Neural cell (in vitro differentiated cells): ENCODE measurements at regions not wholly inside any gene's neighbourhood (a gene's known extent, or its start where the extent isn't known, plus 50 kb on each side); places are given as distances from the start of the nearest gene placed in this dataset.

ENCODE experiments used
- H2AFZ ChIP-seq: fragments of 200-600, 300-800 bp; sonication (generic), shearing (Covaris generic); 2 replicates; pipeline ENCODE4 v1.6.0; 2014; ENCODE audit warnings: low read depth, mild to moderate bottlenecking, antibody characterized with exemption, low read length, moderate library complexity
- H3F3A ChIP-seq: fragments of 200-600 bp; shearing (Covaris generic); 2 replicates; pipeline ENCODE4 v1.6.1; 2016; ENCODE audit warnings: mild to moderate bottlenecking, moderate library complexity, mixed read lengths, antibody characterized with exemption, low read length; ENCODE audit not compliant: insufficient read depth, poor library complexity, severe bottlenecking
- H3K27ac ChIP-seq: fragments of 200-600, 300-800 bp; sonication (generic), shearing (Covaris generic); 2 replicates; pipeline ENCODE4 v1.5.1; 2014; ENCODE audit warnings: mild to moderate bottlenecking, low read length, moderate library complexity
- H3K27me3 ChIP-seq: fragments of 300-800, 200-600 bp; sonication (generic), shearing (Covaris generic); 2 replicates; pipeline ENCODE4 v1.6.0; 2014; ENCODE audit warnings: mild to moderate bottlenecking, low read depth, low read length, moderate library complexity; ENCODE audit not compliant: insufficient read depth
- H3K36me3 ChIP-seq: fragments of 300-800, 200-600 bp; sonication (generic), shearing (Covaris generic); 2 replicates; pipeline ENCODE4 v1.5.1; 2014; ENCODE audit warnings: mild to moderate bottlenecking, antibody characterized with exemption, low read length, moderate library complexity; ENCODE audit not compliant: insufficient read depth
- H3K4me2 ChIP-seq: fragments of 300-800, 200-600 bp; sonication (generic), shearing (Covaris generic); 2 replicates; pipeline ENCODE4 v1.6.0; 2014; ENCODE audit warnings: mild to moderate bottlenecking, low read length
- H3K4me3 ChIP-seq: fragments of 300-800, 200-600 bp; sonication (generic), shearing (Covaris generic); 2 replicates; pipeline ENCODE4 v1.5.1; 2014; ENCODE audit warnings: mild to moderate bottlenecking, low read length, moderate library complexity
- H3K79me2 ChIP-seq: fragments of 200-600 bp; shearing (Covaris generic); replicated peaks from 2 replicates; pipeline ENCODE4 v1.6.0; 2014; ENCODE audit warnings: mild to moderate bottlenecking, low read length, moderate library complexity; ENCODE audit not compliant: insufficient read depth
- H3K9ac ChIP-seq: fragments of 300-800, 200-600 bp; sonication (generic), shearing (Covaris generic); 2 replicates; pipeline ENCODE4 v1.6.1; 2016; ENCODE audit warnings: mild to moderate bottlenecking, low read length, mixed read lengths
- H3K9me2 ChIP-seq: fragments of 200-600 bp; shearing (Covaris generic); 2 replicates; pipeline ENCODE4 v1.6.1; 2016; ENCODE audit warnings: mild to moderate bottlenecking, low read length, mixed read lengths; ENCODE audit not compliant: insufficient read depth
- H3K9me3 ChIP-seq: fragments of 200-600, 300-800 bp; sonication (generic), shearing (Covaris generic); 2 replicates; pipeline ENCODE4 v1.6.1; 2016; ENCODE audit warnings: mild to moderate bottlenecking, mixed run types, low read length, moderate library complexity, mixed read lengths
- H4K20me1 ChIP-seq: fragments of 200-600 bp; shearing (Covaris generic); 2 replicates; pipeline ENCODE4 v1.6.1; 2016; ENCODE audit warnings: mild to moderate bottlenecking, mixed run types; ENCODE audit not compliant: insufficient read depth
- EP300 ChIP-seq: fragments of 450-650 bp; conservative IDR thresholded peaks from 2 replicates; pipeline ENCODE4 v1.6.1; 2014; ENCODE audit warnings: antibody characterized with exemption, mild to moderate bottlenecking, moderate library complexity; ENCODE audit not compliant: poor library complexity, severe bottlenecking
- EZH2 ChIP-seq: fragments of 200-600, 300-800 bp; shearing (Covaris generic), sonication (generic); IDR thresholded peaks from 2 replicates; pipeline ENCODE4 v1.6.1; 2014; ENCODE audit warnings: antibody characterized with exemption, low read length, borderline replicate concordance, mild to moderate bottlenecking; ENCODE audit not compliant: insufficient read depth, poor library complexity, severe bottlenecking
- MXI1 ChIP-seq: fragments of 450-650 bp; conservative IDR thresholded peaks from 2 replicates; pipeline ENCODE4 v1.6.1; 2014; ENCODE audit warnings: antibody characterized with exemption, mild to moderate bottlenecking; ENCODE audit not compliant: poor library complexity, severe bottlenecking
- POLR2AphosphoS5 ChIP-seq: IDR thresholded peaks from 2 replicates; pipeline ENCODE4 v1.6.1; 2012
- RAD21 ChIP-seq: fragments of 450-650 bp; conservative IDR thresholded peaks from 2 replicates; pipeline ENCODE4 v1.6.1; 2014; ENCODE audit warnings: antibody characterized with exemption, mild to moderate bottlenecking, moderate library complexity
- SMC3 ChIP-seq: fragments of 450-650 bp; conservative IDR thresholded peaks from 2 replicates; pipeline ENCODE4 v1.6.1; 2014; ENCODE audit warnings: antibody characterized with exemption, mild to moderate bottlenecking, moderate library complexity; ENCODE audit not compliant: poor library complexity
- TAF1 ChIP-seq: IDR thresholded peaks from 2 replicates; pipeline ENCODE4 v1.6.1; 2012; ENCODE audit warnings: low read depth
- TF ChIP-seq, protein P1 (sequence below): fragments of 450-650 bp; IDR thresholded peaks from 2 replicates; pipeline ENCODE4 v1.5.1; 2014; ENCODE audit warnings: antibody characterized with exemption, mild to moderate bottlenecking, moderate library complexity; ENCODE audit not compliant: poor library complexity, severe bottlenecking
- TF ChIP-seq, protein P2 (sequence below): IDR thresholded peaks from 2 replicates; pipeline ENCODE4 v1.6.1; 2012; ENCODE audit warnings: borderline replicate concordance

DNA sequence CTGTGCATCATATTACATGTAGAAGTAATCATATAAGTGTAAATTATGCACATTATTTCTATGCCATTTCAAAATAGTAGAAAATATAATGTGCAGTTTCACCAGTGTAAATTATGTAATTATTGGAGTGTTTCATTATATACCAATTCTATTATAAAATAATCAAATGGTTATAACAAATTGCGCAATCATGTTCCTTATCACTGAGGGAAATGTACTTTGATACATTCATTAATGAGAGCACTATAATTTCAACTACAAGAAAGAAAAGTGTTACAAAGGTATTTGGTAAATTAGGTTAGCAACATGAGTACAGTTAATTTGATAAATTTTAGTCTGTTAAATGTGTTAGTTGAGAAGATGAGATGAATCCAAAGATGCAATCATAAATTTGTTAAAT lies 421.5 kb upstream of the CDH10 start:
- Histone ChIP-seq H3K4me2 (no peak overlapping the region), H3K4me3 (no peak overlapping the region), H3K9me3 (no peaks in the 10 kb centered on the region), H3K9me2 (no peaks in the 10 kb centered on the region), H3F3A (no peaks in the 10 kb centered on the region), H4K20me1 (no peaks in the 10 kb centered on the region), H3K9ac (no peak overlapping the region), H3K27me3 (no peaks in the 10 kb centered on the region), H2AFZ (no peak overlapping the region), H3K79me2 (no peaks in the 10 kb centered on the region), H3K27ac (no peak overlapping the region), H3K36me3 (no peaks in the 10 kb centered on the region)
- TF ChIP-seq, protein P1, sequence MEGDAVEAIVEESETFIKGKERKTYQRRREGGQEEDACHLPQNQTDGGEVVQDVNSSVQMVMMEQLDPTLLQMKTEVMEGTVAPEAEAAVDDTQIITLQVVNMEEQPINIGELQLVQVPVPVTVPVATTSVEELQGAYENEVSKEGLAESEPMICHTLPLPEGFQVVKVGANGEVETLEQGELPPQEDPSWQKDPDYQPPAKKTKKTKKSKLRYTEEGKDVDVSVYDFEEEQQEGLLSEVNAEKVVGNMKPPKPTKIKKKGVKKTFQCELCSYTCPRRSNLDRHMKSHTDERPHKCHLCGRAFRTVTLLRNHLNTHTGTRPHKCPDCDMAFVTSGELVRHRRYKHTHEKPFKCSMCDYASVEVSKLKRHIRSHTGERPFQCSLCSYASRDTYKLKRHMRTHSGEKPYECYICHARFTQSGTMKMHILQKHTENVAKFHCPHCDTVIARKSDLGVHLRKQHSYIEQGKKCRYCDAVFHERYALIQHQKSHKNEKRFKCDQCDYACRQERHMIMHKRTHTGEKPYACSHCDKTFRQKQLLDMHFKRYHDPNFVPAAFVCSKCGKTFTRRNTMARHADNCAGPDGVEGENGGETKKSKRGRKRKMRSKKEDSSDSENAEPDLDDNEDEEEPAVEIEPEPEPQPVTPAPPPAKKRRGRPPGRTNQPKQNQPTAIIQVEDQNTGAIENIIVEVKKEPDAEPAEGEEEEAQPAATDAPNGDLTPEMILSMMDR = no peak
- no peak for TF ChIP-seq SMC3
- no peak for TF ChIP-seq EZH2
- TF ChIP-seq MXI1 = no peak
- TF ChIP-seq TAF1 = no peak
- no peak for TF ChIP-seq EP300
- TF ChIP-seq RAD21 = no peak
- TF ChIP-seq, protein P2, sequence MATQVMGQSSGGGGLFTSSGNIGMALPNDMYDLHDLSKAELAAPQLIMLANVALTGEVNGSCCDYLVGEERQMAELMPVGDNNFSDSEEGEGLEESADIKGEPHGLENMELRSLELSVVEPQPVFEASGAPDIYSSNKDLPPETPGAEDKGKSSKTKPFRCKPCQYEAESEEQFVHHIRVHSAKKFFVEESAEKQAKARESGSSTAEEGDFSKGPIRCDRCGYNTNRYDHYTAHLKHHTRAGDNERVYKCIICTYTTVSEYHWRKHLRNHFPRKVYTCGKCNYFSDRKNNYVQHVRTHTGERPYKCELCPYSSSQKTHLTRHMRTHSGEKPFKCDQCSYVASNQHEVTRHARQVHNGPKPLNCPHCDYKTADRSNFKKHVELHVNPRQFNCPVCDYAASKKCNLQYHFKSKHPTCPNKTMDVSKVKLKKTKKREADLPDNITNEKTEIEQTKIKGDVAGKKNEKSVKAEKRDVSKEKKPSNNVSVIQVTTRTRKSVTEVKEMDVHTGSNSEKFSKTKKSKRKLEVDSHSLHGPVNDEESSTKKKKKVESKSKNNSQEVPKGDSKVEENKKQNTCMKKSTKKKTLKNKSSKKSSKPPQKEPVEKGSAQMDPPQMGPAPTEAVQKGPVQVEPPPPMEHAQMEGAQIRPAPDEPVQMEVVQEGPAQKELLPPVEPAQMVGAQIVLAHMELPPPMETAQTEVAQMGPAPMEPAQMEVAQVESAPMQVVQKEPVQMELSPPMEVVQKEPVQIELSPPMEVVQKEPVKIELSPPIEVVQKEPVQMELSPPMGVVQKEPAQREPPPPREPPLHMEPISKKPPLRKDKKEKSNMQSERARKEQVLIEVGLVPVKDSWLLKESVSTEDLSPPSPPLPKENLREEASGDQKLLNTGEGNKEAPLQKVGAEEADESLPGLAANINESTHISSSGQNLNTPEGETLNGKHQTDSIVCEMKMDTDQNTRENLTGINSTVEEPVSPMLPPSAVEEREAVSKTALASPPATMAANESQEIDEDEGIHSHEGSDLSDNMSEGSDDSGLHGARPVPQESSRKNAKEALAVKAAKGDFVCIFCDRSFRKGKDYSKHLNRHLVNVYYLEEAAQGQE = no peak
- no peak for TF ChIP-seq POLR2AphosphoS5

DNA sequence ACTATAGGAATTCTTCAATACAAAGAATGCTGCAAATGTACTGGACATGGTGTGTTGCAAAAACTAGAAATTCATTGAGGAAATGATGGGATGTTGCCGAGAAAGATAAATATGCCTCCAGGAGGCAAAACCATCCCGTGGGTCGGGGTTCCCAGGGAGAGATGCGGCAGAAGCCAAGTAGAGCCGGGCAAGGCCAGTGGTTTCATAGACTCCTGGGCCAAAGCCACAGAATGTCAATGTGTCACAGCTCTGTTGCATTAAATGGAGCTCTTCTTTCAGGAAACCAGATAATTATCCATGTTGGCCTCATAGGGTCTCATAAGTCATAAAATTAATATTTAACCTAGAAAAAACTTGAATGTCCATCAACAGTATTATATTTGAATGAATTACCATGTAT lies 419.5 kb upstream of the CDH10 start:
- no peak overlapping the region for H3K4me3 ChIP-seq

More for the DNA sequence above, 419.5 kb upstream of the CDH10 start:
- Histone ChIP-seq H4K20me1 (no peaks in the 10 kb centered on the region), H3K27me3 (no peaks in the 10 kb centered on the region), H3K4me2 (no peak overlapping the region), H3K9me2 (no peaks in the 10 kb centered on the region), H3K79me2 (no peaks in the 10 kb centered on the region), H3K9ac (no peak overlapping the region), H3K36me3 (no peaks in the 10 kb centered on the region), H3K9me3 (no peaks in the 10 kb centered on the region), H3F3A (no peaks in the 10 kb centered on the region), H3K27ac (no peak overlapping the region), H2AFZ (no peak overlapping the region)
- TF ChIP-seq, protein P1 = no peak
- no peak for TF ChIP-seq TAF1
